ENCODE measurements at regions not wholly inside any gene's neighbourhood (a gene's known extent, or its start where the extent isn't known, plus 50 kb on each side); places are given as distances from the start of the nearest gene placed in this dataset.

GRCh38 chr17:62179525-62180161 lies 114.6 kb upstream of the MED13 start:
- H3K9me3 ChIP-seq (ENCODE audit: control extremely low read depth in 1 of 3, control insufficient read depth in 2 of 3, insufficient read depth in 1 of 3, low read length in 2 of 3), result peaks cover 0 to 8% (median 6%) of the 10 kb centered on the region in 3 donors
- no peaks in the 10 kb centered on the region for H3K79me2 ChIP-seq (ENCODE audit: control insufficient read depth, insufficient read depth, low read length)
- no peaks in the 10 kb centered on the region for H3K27me3 ChIP-seq (replicated peaks in 1 of 4; ENCODE audit: control extremely low read depth in 1 of 4, control insufficient read depth in 3 of 4, insufficient read depth in 4 of 4, low read length in 3 of 4)
- POLR2A ChIA-PET, result no interaction called here
- no peaks in the 10 kb centered on the region for H3K4me1 ChIP-seq (ENCODE audit: control insufficient read depth in 2 of 2, insufficient read depth in 2 of 2, low read length in 2 of 2)
- intact Hi-C loops (cut with micrococcal nuclease), result no loop called here
- no peak for TF ChIP-seq EZH2 (IDR thresholded peaks at IDR 0.05; ENCODE audit: borderline replicate concordance, insufficient read depth, low read depth, low read length, poor library complexity, severe bottlenecking)
- TF ChIP-seq CTCF (IDR thresholded peaks at IDR 0.05), result no peak
- CTCF ChIA-PET, result no interaction called here
- H3K4me2 ChIP-seq (replicated peaks; ENCODE audit: low read depth, low read length, poor library complexity, severe bottlenecking), result no peak overlapping the region
- no peaks in the 10 kb centered on the region for H4K20me1 ChIP-seq (ENCODE audit: control insufficient read depth, insufficient read depth, low read length, poor library complexity, severe bottlenecking)
- no peak overlapping the region for H3K4me3 ChIP-seq (ENCODE audit: control extremely low read depth in 1 of 5, extremely low read depth in 1 of 5, insufficient read depth in 1 of 5, low read depth in 2 of 5, low read length in 4 of 5)
- no peak overlapping the region for H2AFZ ChIP-seq (ENCODE audit: insufficient read depth, low read depth, low read length, poor library complexity, severe bottlenecking)
- 86% methylated on average over 1 of the region's 5 CpGs for WGBS (ENCODE audit: insufficient coverage)
- H3K4me1 Mint-ChIP-seq, result no peaks in the 10 kb centered on the region
- no peak for ATAC-seq (ENCODE audit: low read depth)
- no peak for DNase-seq
- no peaks in the 10 kb centered on the region for H3K27me3 Mint-ChIP-seq
- no peaks in the 10 kb centered on the region for H3K36me3 ChIP-seq (replicated peaks in 1 of 2; ENCODE audit: control extremely low read depth in 1 of 2, control insufficient read depth in 1 of 2, extremely low read depth in 1 of 2, insufficient read depth in 2 of 2, low read length in 1 of 2)
- no peak overlapping the region for H3K9ac ChIP-seq (ENCODE audit: low read length)
- H3K9me3 Mint-ChIP-seq (ENCODE audit: insufficient read depth), result peaks cover 7% of the 10 kb centered on the region
- H3K4me3 Mint-ChIP-seq, result no peak overlapping the region
- no peak overlapping the region for H3K27ac Mint-ChIP-seq
- H3K27ac ChIP-seq (ENCODE audit: low read length in 2 of 2), result no peak overlapping the region

GRCh38 chr17:62178579-62178978 lies 113.5 kb upstream of the MED13 start:
- POLR2A ChIA-PET, result no interaction called here
- H3K4me1 Mint-ChIP-seq, result no peaks in the 10 kb centered on the region

More at GRCh38 chr17:62178579-62178978, 113.5 kb upstream of the MED13 start:
- peaks cover under 1% of the 10 kb centered on the region for H3K27me3 Mint-ChIP-seq
- H3K9me3 Mint-ChIP-seq (ENCODE audit: insufficient read depth), result peaks cover 7% of the 10 kb centered on the region
- intact Hi-C loops (cut with micrococcal nuclease), result no loop called here
- no peak overlapping the region for H2AFZ ChIP-seq (ENCODE audit: insufficient read depth, low read depth, low read length, poor library complexity, severe bottlenecking)
- H3K27ac ChIP-seq (ENCODE audit: low read length in 2 of 2), result no peak overlapping the region
- TF ChIP-seq CTCF (IDR thresholded peaks at IDR 0.05) (no peak), EZH2 (IDR thresholded peaks at IDR 0.05; ENCODE audit: borderline replicate concordance, insufficient read depth, low read depth, low read length, poor library complexity, severe bottlenecking) (no peak)
- H3K4me3 ChIP-seq (ENCODE audit: control extremely low read depth in 1 of 5, extremely low read depth in 1 of 5, insufficient read depth in 1 of 5, low read depth in 2 of 5, low read length in 4 of 5), result no peak overlapping the region
- no peaks in the 10 kb centered on the region for H3K36me3 ChIP-seq (replicated peaks in 1 of 2; ENCODE audit: control extremely low read depth in 1 of 2, control insufficient read depth in 1 of 2, extremely low read depth in 1 of 2, insufficient read depth in 2 of 2, low read length in 1 of 2)
- H3K79me2 ChIP-seq (ENCODE audit: control insufficient read depth, insufficient read depth, low read length), result no peaks in the 10 kb centered on the region
- no peaks in the 10 kb centered on the region for H4K20me1 ChIP-seq (ENCODE audit: control insufficient read depth, insufficient read depth, low read length, poor library complexity, severe bottlenecking)
- CTCF ChIA-PET, result no interaction called here
- no peak for ATAC-seq (ENCODE audit: low read depth)
- no peaks in the 10 kb centered on the region for H3K4me1 ChIP-seq (ENCODE audit: control insufficient read depth in 2 of 2, insufficient read depth in 2 of 2, low read length in 2 of 2)
- 70% methylated on average over 1 of the region's 2 CpGs for WGBS (ENCODE audit: insufficient coverage)
- no peak overlapping the region for H3K9ac ChIP-seq (ENCODE audit: low read length)
- no peaks in the 10 kb centered on the region for H3K27me3 ChIP-seq (replicated peaks in 1 of 4; ENCODE audit: control extremely low read depth in 1 of 4, control insufficient read depth in 3 of 4, insufficient read depth in 4 of 4, low read length in 3 of 4)
- peaks cover 0 to 8% (median 6%) of the 10 kb centered on the region in 3 donors for H3K9me3 ChIP-seq (ENCODE audit: control extremely low read depth in 1 of 3, control insufficient read depth in 2 of 3, insufficient read depth in 1 of 3, low read length in 2 of 3)
- no peak overlapping the region for H3K4me3 Mint-ChIP-seq
- no peak for DNase-seq
- no peak overlapping the region for H3K4me2 ChIP-seq (replicated peaks; ENCODE audit: low read depth, low read length, poor library complexity, severe bottlenecking)
- H3K27ac Mint-ChIP-seq, result no peak overlapping the region

Measured in B cell (primary cell).